ENCODE measurements at regions not wholly inside any gene's neighbourhood (a gene's known extent, or its start where the extent isn't known, plus 50 kb on each side); places are given as distances from the start of the nearest gene placed in this dataset.
A peak's percentile ranks its signal among the peaks of the same experiment; 100 is the strongest.

DNA sequence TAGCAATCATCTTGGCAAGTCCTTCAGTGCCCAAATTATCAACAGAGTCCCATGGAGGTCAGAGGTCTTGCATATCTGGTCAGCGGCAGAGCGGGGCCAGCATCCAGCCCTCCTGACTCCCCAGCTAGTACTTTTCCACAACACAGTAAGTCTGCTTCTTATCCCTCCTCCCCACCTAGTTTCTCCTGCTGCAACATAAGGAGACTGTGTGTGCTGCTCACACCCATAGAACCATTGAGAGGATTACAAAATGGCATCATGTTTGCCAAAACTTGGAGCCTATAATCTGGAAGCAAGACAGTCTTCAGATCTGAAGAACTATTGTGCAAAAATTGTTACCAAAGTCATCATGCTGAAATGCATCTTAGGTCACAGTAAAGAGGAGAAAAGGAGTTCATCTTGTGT is 125.8 kb upstream of the ZNF366 start:
- TF ChIP-seq, protein P1, sequence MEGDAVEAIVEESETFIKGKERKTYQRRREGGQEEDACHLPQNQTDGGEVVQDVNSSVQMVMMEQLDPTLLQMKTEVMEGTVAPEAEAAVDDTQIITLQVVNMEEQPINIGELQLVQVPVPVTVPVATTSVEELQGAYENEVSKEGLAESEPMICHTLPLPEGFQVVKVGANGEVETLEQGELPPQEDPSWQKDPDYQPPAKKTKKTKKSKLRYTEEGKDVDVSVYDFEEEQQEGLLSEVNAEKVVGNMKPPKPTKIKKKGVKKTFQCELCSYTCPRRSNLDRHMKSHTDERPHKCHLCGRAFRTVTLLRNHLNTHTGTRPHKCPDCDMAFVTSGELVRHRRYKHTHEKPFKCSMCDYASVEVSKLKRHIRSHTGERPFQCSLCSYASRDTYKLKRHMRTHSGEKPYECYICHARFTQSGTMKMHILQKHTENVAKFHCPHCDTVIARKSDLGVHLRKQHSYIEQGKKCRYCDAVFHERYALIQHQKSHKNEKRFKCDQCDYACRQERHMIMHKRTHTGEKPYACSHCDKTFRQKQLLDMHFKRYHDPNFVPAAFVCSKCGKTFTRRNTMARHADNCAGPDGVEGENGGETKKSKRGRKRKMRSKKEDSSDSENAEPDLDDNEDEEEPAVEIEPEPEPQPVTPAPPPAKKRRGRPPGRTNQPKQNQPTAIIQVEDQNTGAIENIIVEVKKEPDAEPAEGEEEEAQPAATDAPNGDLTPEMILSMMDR (IDR thresholded peaks at IDR 0.05): no peak
- no peak for DNase-seq (ENCODE audit: low spot score)
- peak overlapping the region in 1 of 2 donors; percentile 22 for H3K27ac ChIP-seq
- no peak overlapping the region for H3K4me3 ChIP-seq

DNA sequence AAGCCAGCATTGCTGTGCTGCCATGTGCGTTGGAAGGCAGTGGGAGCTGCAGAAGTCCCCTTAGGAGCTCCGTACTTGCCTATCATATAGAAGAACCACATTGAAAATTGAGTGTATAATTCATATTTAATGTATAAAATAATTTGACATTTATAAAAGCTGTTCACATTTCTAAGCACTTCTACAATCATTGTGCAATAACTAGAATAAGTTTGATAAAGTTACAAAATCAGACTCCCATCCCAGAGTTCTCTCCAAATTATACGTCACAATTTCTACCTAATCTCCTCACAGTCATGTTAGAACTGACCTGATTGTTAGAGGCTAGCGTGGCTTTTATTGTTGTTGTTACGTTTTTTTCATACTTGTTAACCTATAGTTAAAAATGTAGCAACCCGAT is 123.5 kb upstream of the ZNF366 start:
- TF ChIP-seq, protein P1 (IDR thresholded peaks at IDR 0.05): no peak
- Histone ChIP-seq H3K27ac (no peak overlapping the region), H3K4me3 (no peak overlapping the region)
- DNase-seq (ENCODE audit: low spot score): no peak

DNA sequence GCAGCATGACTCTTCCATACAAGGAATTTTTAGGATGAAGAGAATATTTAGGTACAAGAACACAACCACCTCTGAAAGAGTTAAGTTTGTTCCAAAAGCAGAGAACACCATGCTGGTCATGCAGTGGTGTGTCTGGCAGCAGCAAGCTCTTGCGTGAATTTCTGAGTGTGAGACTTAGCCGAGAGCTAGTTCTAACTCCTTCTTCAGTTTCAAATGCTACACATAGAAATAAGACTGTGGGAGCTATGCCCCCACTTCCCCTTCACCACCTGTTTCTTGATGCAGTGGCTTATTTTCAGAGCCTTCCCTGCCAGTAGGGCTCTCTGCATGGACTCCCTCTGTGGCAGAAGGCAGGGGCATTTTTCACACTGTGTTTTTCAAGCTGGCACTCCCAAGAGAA is 122.9 kb upstream of the ZNF366 start:
- Histone ChIP-seq H3K27ac (no peak overlapping the region), H3K4me3 (no peak overlapping the region)
- DNase-seq (ENCODE audit: low spot score): no peak
- TF ChIP-seq, protein P1 (IDR thresholded peaks at IDR 0.05): no peak

- H3K4me3 ChIP-seq: no peak overlapping the region
- DNase-seq (ENCODE audit: low spot score): no peak
- TF ChIP-seq, protein P1 (IDR thresholded peaks at IDR 0.05): no peak
- no peak overlapping the region for H3K27ac ChIP-seq
Observed at GRCh38 chr5:72628771-72629371, 121.7 kb upstream of the ZNF366 start.

DNA sequence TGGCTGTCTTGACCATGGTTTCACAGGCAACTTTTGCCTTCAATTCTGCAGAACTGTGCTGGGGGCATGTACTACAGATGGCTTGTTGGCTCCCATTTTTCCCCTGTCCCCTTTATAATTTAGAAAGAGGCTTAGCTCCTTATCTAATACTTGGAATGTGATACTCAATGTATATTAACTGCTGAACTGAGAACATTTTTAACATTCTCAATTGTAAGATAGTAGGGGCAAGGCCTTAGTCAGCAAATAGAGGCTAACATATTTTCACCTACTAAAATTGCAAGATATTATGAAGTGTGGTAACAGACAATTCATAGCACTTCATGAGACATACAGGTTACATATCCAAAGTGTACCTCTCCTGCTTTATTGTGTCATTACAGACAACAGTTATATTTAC is 118.1 kb upstream of the ZNF366 start:
- Histone ChIP-seq H3K27ac (no peak overlapping the region), H3K4me3 (no peak overlapping the region)
- TF ChIP-seq, protein P1 (IDR thresholded peaks at IDR 0.05): no peak
- no peak for DNase-seq (ENCODE audit: low spot score)

DNA sequence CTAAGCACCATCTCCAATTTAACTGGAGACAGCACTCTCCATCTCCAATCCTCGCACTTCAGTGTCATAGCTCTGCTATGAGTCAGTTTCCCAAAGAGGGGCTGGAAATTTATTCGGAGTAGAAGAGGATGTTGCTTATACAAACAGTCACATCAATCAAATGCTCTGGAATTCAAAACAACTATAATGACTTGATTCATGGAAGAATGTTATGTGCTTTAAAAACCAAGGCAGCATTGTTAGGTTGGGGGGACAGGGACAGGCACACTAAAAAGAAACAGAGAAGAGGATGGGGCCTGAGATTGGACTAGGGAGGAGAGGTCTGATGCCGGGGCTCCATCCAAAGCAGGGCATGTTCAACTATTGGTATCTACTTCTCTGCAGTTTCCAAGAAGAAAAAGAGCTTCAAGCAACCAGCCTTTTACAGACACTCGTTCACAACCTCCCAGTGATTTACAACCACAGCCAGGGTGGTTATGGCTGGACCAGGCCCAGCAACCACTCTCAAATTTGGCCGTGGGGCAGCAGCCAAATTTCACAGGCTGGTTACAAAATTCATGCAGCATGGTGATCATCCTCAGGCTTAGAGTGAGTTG is 117.5 kb upstream of the ZNF366 start:
- TF ChIP-seq, protein P1 (IDR thresholded peaks at IDR 0.05): no peak
- no peak overlapping the region for H3K27ac ChIP-seq
- H3K4me3 ChIP-seq: no peak overlapping the region
- DNase-seq (ENCODE audit: low spot score): no peak

- no peak overlapping the region for H3K4me3 ChIP-seq
- H3K27ac ChIP-seq: no peak overlapping the region
- TF ChIP-seq, protein P1 (IDR thresholded peaks at IDR 0.05): no peak
- DNase-seq (ENCODE audit: low spot score): no peak
Observed at GRCh38 chr5:72623936-72624335, 116.7 kb upstream of the ZNF366 start.
